Pulmonary artery endothelial cell (primary cell): ENCODE measurements at regions not wholly inside any gene's neighbourhood (a gene's known extent, or its start where the extent isn't known, plus 50 kb on each side); places are given as distances from the start of the nearest gene placed in this dataset.

Experiments
- DNase-seq: peaks from one replicate; pipeline ENCODE4 v3.0.0-alpha.2; 2011; ENCODE audit warnings: low read depth, low spot score

GRCh38 chr2:8176887-8177286 is 505.0 kb upstream of the ID2 start:
- DNase-seq: no peak

- no peak for DNase-seq
These were observed 504.3 kb upstream of the ID2 start for GRCh38 chr2:8177566-8177965.

GRCh38 chr2:8178911-8179310 is 502.9 kb upstream of the ID2 start:
- DNase-seq: no peak

- DNase-seq: no peak
These were observed 492.5 kb upstream of the ID2 start for GRCh38 chr2:8189316-8189715.

- no peak for DNase-seq
These were observed 491.6 kb upstream of the ID2 start for GRCh38 chr2:8190279-8190678.

- DNase-seq: no peak
These were observed 490.4 kb upstream of the ID2 start for GRCh38 chr2:8191427-8191826.

- DNase-seq: no peak
These were observed 488.7 kb upstream of the ID2 start for GRCh38 chr2:8193146-8193545.

GRCh38 chr2:8193686-8194615 is 487.9 kb upstream of the ID2 start:
- no peak for DNase-seq

- no peak for DNase-seq
These were observed 486.1 kb upstream of the ID2 start for GRCh38 chr2:8195784-8196183.

GRCh38 chr2:8196316-8196715 is 485.5 kb upstream of the ID2 start:
- DNase-seq: no peak

GRCh38 chr2:8197101-8197500 is 484.8 kb upstream of the ID2 start:
- no peak for DNase-seq

GRCh38 chr2:8197825-8198224 is 484.0 kb upstream of the ID2 start:
- no peak for DNase-seq

- DNase-seq: no peak
These were observed 483.0 kb upstream of the ID2 start for GRCh38 chr2:8198766-8199382.

- no peak for DNase-seq
These were observed 479.7 kb upstream of the ID2 start for GRCh38 chr2:8202132-8202531.

- no peak for DNase-seq
These were observed 478.5 kb upstream of the ID2 start for GRCh38 chr2:8203364-8203763.

GRCh38 chr2:8204711-8205110 is 477.1 kb upstream of the ID2 start:
- DNase-seq: no peak

- no peak for DNase-seq
These were observed 472.4 kb upstream of the ID2 start for GRCh38 chr2:8209494-8209893.

GRCh38 chr2:8211384-8211783 is 470.5 kb upstream of the ID2 start:
- no peak for DNase-seq

- no peak for DNase-seq
These were observed 469.6 kb upstream of the ID2 start for GRCh38 chr2:8212239-8212638.

- DNase-seq: no peak
These were observed 467.7 kb upstream of the ID2 start for GRCh38 chr2:8214036-8214615.

- DNase-seq: no peak
These were observed 466.5 kb upstream of the ID2 start for GRCh38 chr2:8215159-8215863.

GRCh38 chr2:8215982-8216381 is 465.9 kb upstream of the ID2 start:
- DNase-seq: no peak
